ENCODE measurements at regions not wholly inside any gene's neighbourhood (a gene's known extent, or its start where the extent isn't known, plus 50 kb on each side); places are given as distances from the start of the nearest gene placed in this dataset.
A peak's percentile ranks its signal among the peaks of the same experiment; 100 is the strongest.
"Not testable (repeated sequence)": the region's sequence is repeated elsewhere in the genome, so short reads cannot be mapped to it uniquely, and the experiment has no call there.

- Mint-ChIP-seq H3K27ac (no peak overlapping the region), H3K36me3 (no peaks in the 10 kb centered on the region), H3K4me3 (no peak overlapping the region), H3K9me3 (no peaks in the 10 kb centered on the region), H3K27me3 (ENCODE audit: low read depth) (no peaks in the 10 kb centered on the region), H3K4me1 (no peaks in the 10 kb centered on the region)
- peak in 1 of 2 experiments; percentile 21 for DNase-seq (ENCODE audit: low spot score in 2 of 2, unreplicated experiment in 2 of 2)
- TF ChIP-seq CTCF (IDR thresholded peaks at IDR 0.05; ENCODE audit: unreplicated experiment): no peak
Observed at GRCh38 chr2:72023678-72024390, 123.8 kb downstream of the CYP26B1 start.

- not testable (repeated sequence) for H3K4me1 Mint-ChIP-seq; H3K27me3 Mint-ChIP-seq (ENCODE audit: low read depth)
Observed at GRCh38 chr2:72021371-72021770, 126.3 kb downstream of the CYP26B1 start.

GRCh38 chr2:72015266-72015665 lies 132.4 kb downstream of the CYP26B1 start:
- no peak for TF ChIP-seq CTCF (IDR thresholded peaks at IDR 0.05; ENCODE audit: unreplicated experiment)
- DNase-seq (ENCODE audit: low spot score in 2 of 2, unreplicated experiment in 2 of 2): no peak
- Mint-ChIP-seq H3K4me1 (peaks cover 9% of the 10 kb centered on the region), H3K9me3 (peaks cover 6% of the 10 kb centered on the region), H3K27ac (no peak overlapping the region), H3K36me3 (peaks cover 4% of the 10 kb centered on the region), H3K27me3 (ENCODE audit: low read depth) (no peaks in the 10 kb centered on the region), H3K4me3 (no peak overlapping the region)

More at GRCh38 chr2:72021371-72021770, 126.3 kb downstream of the CYP26B1 start:
- not testable (repeated sequence) for H3K4me3 Mint-ChIP-seq, H3K36me3 Mint-ChIP-seq, H3K9me3 Mint-ChIP-seq, H3K27ac Mint-ChIP-seq
- peak in 1 of 2 experiments; percentile 5 for DNase-seq (ENCODE audit: low spot score in 2 of 2, unreplicated experiment in 2 of 2)

- Mint-ChIP-seq H3K27me3 (ENCODE audit: low read depth) (no peaks in the 10 kb centered on the region), H3K4me3 (no peak overlapping the region), H3K9me3 (peaks cover 6% of the 10 kb centered on the region), H3K4me1 (peaks cover 9% of the 10 kb centered on the region), H3K27ac (no peak overlapping the region), H3K36me3 (peaks cover 4% of the 10 kb centered on the region)
- TF ChIP-seq CTCF (IDR thresholded peaks at IDR 0.05; ENCODE audit: unreplicated experiment): no peak
- DNase-seq (ENCODE audit: low spot score in 2 of 2, unreplicated experiment in 2 of 2): peak in 1 of 2 experiments; percentile 7
Observed at GRCh38 chr2:72014831-72015230, 132.8 kb downstream of the CYP26B1 start.

GRCh38 chr2:72013726-72014125 lies 133.9 kb downstream of the CYP26B1 start:
- no peak overlapping the region for H3K27ac Mint-ChIP-seq
- no peak for DNase-seq (ENCODE audit: low spot score in 2 of 2, unreplicated experiment in 2 of 2)

More at GRCh38 chr2:72013726-72014125, 133.9 kb downstream of the CYP26B1 start:
- Mint-ChIP-seq H3K4me1 (peaks cover 9% of the 10 kb centered on the region), H3K36me3 (peaks cover 4% of the 10 kb centered on the region), H3K4me3 (no peak overlapping the region), H3K9me3 (peaks cover 6% of the 10 kb centered on the region), H3K27me3 (ENCODE audit: low read depth) (no peaks in the 10 kb centered on the region)
- TF ChIP-seq CTCF (IDR thresholded peaks at IDR 0.05; ENCODE audit: unreplicated experiment): no peak

Measured in mesothelial cell of epicardium (in vitro differentiated cells).